Osteoblast (primary cell): ENCODE measurements at regions not wholly inside any gene's neighbourhood (a gene's known extent, or its start where the extent isn't known, plus 50 kb on each side); places are given as distances from the start of the nearest gene placed in this dataset.

Experiments used
- DNase-seq: peaks from one replicate; pipeline ENCODE4 v3.0.0; 2011; ENCODE audit warnings: low spot score, mixed read lengths; ENCODE audit not compliant: insufficient read length; ENCODE audit errors: missing footprints
- H2AFZ ChIP-seq: 2 replicates; pipeline ENCODE4 v1.6.0; 2011; ENCODE audit warnings: mild to moderate bottlenecking, low read length
- H3K27ac ChIP-seq: 2 replicates; pipeline ENCODE4 v1.5.1; 2011; ENCODE audit warnings: mild to moderate bottlenecking, low read depth, low read length, moderate library complexity
- H3K27me3 ChIP-seq: 2 replicates; pipeline ENCODE4 v1.6.0; 2012; ENCODE audit warnings: mild to moderate bottlenecking, control low read depth, inconsistent platforms, low read length, moderate library complexity; ENCODE audit not compliant: insufficient read depth
- H3K36me3 ChIP-seq: 2 replicates; pipeline ENCODE4 v1.5.1; 2011; ENCODE audit warnings: mild to moderate bottlenecking, low read length, control low read depth, moderate library complexity; ENCODE audit not compliant: insufficient read depth
- H3K4me1 ChIP-seq: 2 replicates; pipeline ENCODE4 v1.5.1; 2011; ENCODE audit warnings: mild to moderate bottlenecking, low read length, control low read depth, moderate library complexity; ENCODE audit not compliant: insufficient read depth
- H3K4me2 ChIP-seq: 2 replicates; pipeline ENCODE4 v1.6.0; 2011; ENCODE audit warnings: mild to moderate bottlenecking, low read length; ENCODE audit not compliant: insufficient read depth
- H3K4me3 ChIP-seq: fragments of 200-600 bp; sonication (generic); 3 replicates; pipeline ENCODE4 v1.5.1; 2012; ENCODE audit warnings: mild to moderate bottlenecking, low read length, inconsistent platforms; ENCODE audit not compliant: insufficient read depth
- H3K79me2 ChIP-seq: 2 replicates; pipeline ENCODE4 v1.6.0; 2012; ENCODE audit warnings: mild to moderate bottlenecking, low read length, control low read depth, inconsistent platforms; ENCODE audit not compliant: insufficient read depth
- H3K9me3 ChIP-seq: 2 replicates; pipeline ENCODE4 v1.5.1; 2011; ENCODE audit warnings: low read depth, low read length, control low read depth
- H4K20me1 ChIP-seq: 2 replicates; pipeline ENCODE4 v1.6.0; 2012; ENCODE audit warnings: mild to moderate bottlenecking, low read length, control low read depth; ENCODE audit not compliant: insufficient read depth
- TF ChIP-seq, protein P1 (sequence below): IDR thresholded peaks from 2 replicates; pipeline ENCODE4 v1.5.1; 2011; ENCODE audit warnings: mild to moderate bottlenecking, low read depth, low read length, moderate library complexity; ENCODE audit errors: extremely low read depth

DNA sequence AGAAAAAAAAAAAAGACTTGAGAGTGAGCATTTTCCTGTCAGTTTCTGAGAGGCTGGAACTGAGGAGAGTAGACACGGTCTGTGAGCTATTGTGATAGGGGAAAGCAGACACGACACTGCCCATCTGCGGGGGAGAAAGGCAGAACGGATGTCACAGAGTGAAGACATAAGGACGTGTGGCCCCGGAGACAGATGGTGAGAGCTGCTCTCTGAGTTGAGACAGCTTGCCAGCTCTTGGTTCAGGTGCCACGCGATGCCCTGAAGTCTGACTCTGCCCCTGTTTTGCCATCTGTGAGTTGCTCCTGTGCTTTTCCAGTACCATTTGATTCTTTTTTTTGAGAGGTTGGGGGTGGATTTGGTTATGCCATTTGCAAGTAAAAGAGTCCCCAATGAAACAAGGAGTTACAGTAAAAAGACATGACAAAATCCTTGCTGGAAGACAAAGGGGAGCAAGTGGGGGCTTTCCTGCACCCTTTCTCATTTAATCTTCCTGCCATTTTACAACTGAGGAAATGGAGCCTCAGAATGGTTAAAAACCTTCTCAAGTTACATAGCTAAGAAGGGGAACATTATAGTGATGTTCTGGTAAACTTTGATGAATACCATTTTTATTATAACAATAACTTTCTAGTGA is 128.9 kb upstream of the DNAH14 start:
- H3K4me3 ChIP-seq, result no peak overlapping the region
- H3K4me1 ChIP-seq, result no peaks in the 10 kb centered on the region
- no peaks in the 10 kb centered on the region for H4K20me1 ChIP-seq
- no peaks in the 10 kb centered on the region for H3K36me3 ChIP-seq
- no peak overlapping the region for H2AFZ ChIP-seq
- no peak for DNase-seq
- no peak overlapping the region for H3K27ac ChIP-seq
- TF ChIP-seq, protein P1, sequence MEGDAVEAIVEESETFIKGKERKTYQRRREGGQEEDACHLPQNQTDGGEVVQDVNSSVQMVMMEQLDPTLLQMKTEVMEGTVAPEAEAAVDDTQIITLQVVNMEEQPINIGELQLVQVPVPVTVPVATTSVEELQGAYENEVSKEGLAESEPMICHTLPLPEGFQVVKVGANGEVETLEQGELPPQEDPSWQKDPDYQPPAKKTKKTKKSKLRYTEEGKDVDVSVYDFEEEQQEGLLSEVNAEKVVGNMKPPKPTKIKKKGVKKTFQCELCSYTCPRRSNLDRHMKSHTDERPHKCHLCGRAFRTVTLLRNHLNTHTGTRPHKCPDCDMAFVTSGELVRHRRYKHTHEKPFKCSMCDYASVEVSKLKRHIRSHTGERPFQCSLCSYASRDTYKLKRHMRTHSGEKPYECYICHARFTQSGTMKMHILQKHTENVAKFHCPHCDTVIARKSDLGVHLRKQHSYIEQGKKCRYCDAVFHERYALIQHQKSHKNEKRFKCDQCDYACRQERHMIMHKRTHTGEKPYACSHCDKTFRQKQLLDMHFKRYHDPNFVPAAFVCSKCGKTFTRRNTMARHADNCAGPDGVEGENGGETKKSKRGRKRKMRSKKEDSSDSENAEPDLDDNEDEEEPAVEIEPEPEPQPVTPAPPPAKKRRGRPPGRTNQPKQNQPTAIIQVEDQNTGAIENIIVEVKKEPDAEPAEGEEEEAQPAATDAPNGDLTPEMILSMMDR, result no peak
- H3K9me3 ChIP-seq, result no peaks in the 10 kb centered on the region
- no peaks in the 10 kb centered on the region for H3K79me2 ChIP-seq
- no peak overlapping the region for H3K4me2 ChIP-seq
- H3K27me3 ChIP-seq, result no peaks in the 10 kb centered on the region

GRCh38 chr1:224801844-224802490 is 127.5 kb upstream of the DNAH14 start:
- H3K27me3 ChIP-seq, result no peaks in the 10 kb centered on the region

DNA sequence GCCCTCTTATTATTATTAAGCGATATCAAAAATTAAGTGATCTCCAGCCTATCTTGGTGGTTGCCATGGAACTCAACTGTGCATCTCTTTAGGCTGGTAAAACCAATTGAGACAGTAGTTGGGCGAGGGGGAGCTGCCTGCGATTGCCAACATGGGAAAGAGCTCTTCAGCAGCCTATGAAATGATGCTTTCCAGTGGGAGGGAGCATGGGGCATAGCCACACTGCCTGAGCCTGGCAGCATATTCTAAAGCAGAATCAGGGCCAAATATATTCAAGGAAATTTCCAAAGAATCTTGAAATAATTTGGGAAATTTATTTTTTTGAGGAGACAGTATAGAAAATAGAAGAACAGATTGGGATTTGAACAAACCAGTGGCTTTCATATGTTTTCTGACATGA is 126.9 kb upstream of the DNAH14 start:
- H4K20me1 ChIP-seq, result no peaks in the 10 kb centered on the region

More at GRCh38 chr1:224801844-224802490, 127.5 kb upstream of the DNAH14 start:
- Histone ChIP-seq H3K4me1 (no peaks in the 10 kb centered on the region), H3K27ac (no peak overlapping the region), H4K20me1 (no peaks in the 10 kb centered on the region), H3K4me2 (no peak overlapping the region), H2AFZ (no peak overlapping the region), H3K4me3 (no peak overlapping the region), H3K36me3 (no peaks in the 10 kb centered on the region), H3K9me3 (no peaks in the 10 kb centered on the region), H3K79me2 (no peaks in the 10 kb centered on the region)
- DNase-seq, result no peak
- TF ChIP-seq, protein P1, result no peak

GRCh38 chr1:224804220-224804619 is 125.3 kb upstream of the DNAH14 start:
- H3K9me3 ChIP-seq, result no peaks in the 10 kb centered on the region

More for the DNA sequence above, 126.9 kb upstream of the DNAH14 start:
- TF ChIP-seq, protein P1, result no peak
- no peak overlapping the region for H3K27ac ChIP-seq
- no peaks in the 10 kb centered on the region for H3K9me3 ChIP-seq
- H2AFZ ChIP-seq, result no peak overlapping the region
- no peaks in the 10 kb centered on the region for H3K79me2 ChIP-seq
- no peak for DNase-seq
- H3K4me1 ChIP-seq, result no peaks in the 10 kb centered on the region
- H3K36me3 ChIP-seq, result no peaks in the 10 kb centered on the region
- no peak overlapping the region for H3K4me3 ChIP-seq
- H3K27me3 ChIP-seq, result no peaks in the 10 kb centered on the region
- no peak overlapping the region for H3K4me2 ChIP-seq

More at GRCh38 chr1:224804220-224804619, 125.3 kb upstream of the DNAH14 start:
- Histone ChIP-seq H4K20me1 (no peaks in the 10 kb centered on the region), H3K4me3 (no peak overlapping the region), H3K27me3 (no peaks in the 10 kb centered on the region), H2AFZ (no peak overlapping the region), H3K4me2 (no peak overlapping the region), H3K27ac (no peak overlapping the region), H3K36me3 (no peaks in the 10 kb centered on the region), H3K79me2 (no peaks in the 10 kb centered on the region), H3K4me1 (no peaks in the 10 kb centered on the region)
- DNase-seq, result no peak
- TF ChIP-seq, protein P1, result no peak
